Esophagus squamous epithelium (tissue), 5 donors: ENCODE measurements at regions not wholly inside any gene's neighbourhood (a gene's known extent, or its start where the extent isn't known, plus 50 kb on each side); places are given as distances from the start of the nearest gene placed in this dataset.

ENCODE experiments used
- DNase-seq: peaks from one replicate; lab custom pipeline; 2025; lab: John Stamatoyannopoulos, UW
- H3K27ac ChIP-seq, 4 donors: fragments of 200-600 bp; sonication (generic); one replicate each; pipeline ENCODE4 v1.5.1; 2016 to 2019; ENCODE audit warnings: mild to moderate bottlenecking in 1 of 4
- H3K27me3 ChIP-seq, 4 donors: fragments of 200-600 bp; sonication (generic); 1 replicate in 3 of 4; 2 replicates in 1 of 4; pipeline versions ENCODE4 v1.5.1 to v1.6.0; 2017 to 2021; ENCODE audit warnings: antibody characterized with exemption in 1 of 4
- H3K36me3 ChIP-seq, 3 donors: fragments of 200-600 bp; sonication (generic); one replicate each; pipeline ENCODE4 v1.5.1; 2016 to 2019
- H3K4me1 ChIP-seq, 3 donors: fragments of 200-600 bp; sonication (generic); one replicate each; pipeline ENCODE4 v1.5.1; 2017 to 2019
- H3K4me3 ChIP-seq, 4 donors: fragments of 200-600 bp; sonication (generic); 1 replicate in 3 of 4; 2 replicates in 1 of 4; pipeline ENCODE4 v1.5.1; 2016 to 2019; ENCODE audit warnings: mild to moderate bottlenecking in 2 of 4, moderate library complexity in 1 of 4
- H3K9me3 ChIP-seq, 3 donors: fragments of 200-600 bp; sonication (generic); one replicate each; pipeline ENCODE4 v1.5.1; 2016 to 2019
- POLR2A ChIP-seq, 4 donors: fragments of 450-650 bp; IDR thresholded peaks; one replicate each; pipeline ENCODE4 v1.6.1; 2017; ENCODE audit warnings: antibody characterized with exemption in 4 of 4, mild to moderate bottlenecking in 4 of 4, moderate library complexity in 3 of 4
- WGBS, 2 donors: methylation state at CpG; one replicate each; pipeline ENCODE4 v1.1.5; 2018; 5-methylcytosine and 5-hydroxymethylcytosine counted together
- intact Hi-C: fragments of 100-400 bp; cut with DNase I; formaldehyde crosslinking; loops from one replicate; pipeline ENCODE4 v1.15.0; 2022
- TF ChIP-seq, protein P1 (sequence below), 6 experiments: fragments of 450-650 bp in 4 of 6; fragments of 200-600 bp in 2 of 6; sonication (generic) in 2 of 6; IDR thresholded peaks; one replicate each; pipeline ENCODE4 v1.5.1; 2016 to 2019; ENCODE audit warnings: antibody characterized with exemption in 6 of 6, mild to moderate bottlenecking in 4 of 6, moderate library complexity in 4 of 6
- donor health status: DM: yes; HTN: yes; CAD: no.

DNA sequence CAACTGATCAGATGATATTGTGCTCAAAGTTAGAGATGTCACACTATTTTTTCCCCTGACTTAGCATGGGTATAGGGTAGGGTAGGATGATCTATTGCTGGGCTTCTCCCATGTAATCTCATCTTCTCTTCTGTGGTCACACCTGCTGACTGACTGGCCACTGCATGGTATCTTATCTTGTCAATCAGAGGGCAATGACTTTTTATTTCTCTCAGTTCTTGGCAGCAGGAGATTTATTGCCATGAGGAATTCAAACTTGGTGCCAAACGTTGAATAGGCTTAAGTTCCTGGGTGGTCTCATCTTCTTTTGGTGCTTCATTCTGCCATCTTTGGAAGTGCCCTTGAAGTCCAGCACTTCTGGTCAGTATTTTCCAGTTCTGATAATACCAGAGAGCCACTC, 226.4 kb upstream of the POGK start:
- Histone ChIP-seq H3K27ac (no peak overlapping the region), H3K27me3 (no peaks in the 10 kb centered on the region), H3K4me1 (no peaks in the 10 kb centered on the region), H3K36me3 (no peaks in the 10 kb centered on the region), H3K4me3 (no peak overlapping the region), H3K9me3 (no peaks in the 10 kb centered on the region)
- TF ChIP-seq POLR2A (IDR thresholded peaks at IDR 0.05): no peak
- WGBS, 2 donors: 13 to 27% methylated on average over 1 of the region's 1 CpG
- intact Hi-C loops: no loop called here
- DNase-seq: no peak

DNA sequence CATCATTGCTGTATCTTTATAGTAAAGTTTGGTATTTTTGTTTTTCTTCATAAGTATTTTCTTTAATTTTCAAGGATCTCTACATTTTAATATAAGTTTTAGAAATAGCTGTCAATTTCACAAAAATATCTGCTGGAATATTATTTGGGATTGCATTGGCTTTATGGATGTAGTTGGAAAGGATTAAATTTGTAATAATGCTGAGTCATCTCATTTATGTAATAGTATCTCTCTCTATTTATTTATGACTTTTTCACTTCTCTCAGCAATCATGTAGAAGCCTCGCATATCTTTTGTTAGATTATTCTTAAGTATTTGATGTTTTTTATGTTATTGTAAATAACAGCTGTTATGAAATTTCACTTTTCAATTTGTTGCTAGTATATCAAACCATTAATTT, 223.1 kb upstream of the POGK start:
- Histone ChIP-seq H3K4me3 (no peak overlapping the region), H3K36me3 (no peaks in the 10 kb centered on the region), H3K9me3 (no peaks in the 10 kb centered on the region), H3K27me3 (no peaks in the 10 kb centered on the region), H3K4me1 (no peaks in the 10 kb centered on the region), H3K27ac (no peak overlapping the region)
- no peak for DNase-seq
- TF ChIP-seq POLR2A (IDR thresholded peaks at IDR 0.05): no peak
- TF ChIP-seq, protein P1, sequence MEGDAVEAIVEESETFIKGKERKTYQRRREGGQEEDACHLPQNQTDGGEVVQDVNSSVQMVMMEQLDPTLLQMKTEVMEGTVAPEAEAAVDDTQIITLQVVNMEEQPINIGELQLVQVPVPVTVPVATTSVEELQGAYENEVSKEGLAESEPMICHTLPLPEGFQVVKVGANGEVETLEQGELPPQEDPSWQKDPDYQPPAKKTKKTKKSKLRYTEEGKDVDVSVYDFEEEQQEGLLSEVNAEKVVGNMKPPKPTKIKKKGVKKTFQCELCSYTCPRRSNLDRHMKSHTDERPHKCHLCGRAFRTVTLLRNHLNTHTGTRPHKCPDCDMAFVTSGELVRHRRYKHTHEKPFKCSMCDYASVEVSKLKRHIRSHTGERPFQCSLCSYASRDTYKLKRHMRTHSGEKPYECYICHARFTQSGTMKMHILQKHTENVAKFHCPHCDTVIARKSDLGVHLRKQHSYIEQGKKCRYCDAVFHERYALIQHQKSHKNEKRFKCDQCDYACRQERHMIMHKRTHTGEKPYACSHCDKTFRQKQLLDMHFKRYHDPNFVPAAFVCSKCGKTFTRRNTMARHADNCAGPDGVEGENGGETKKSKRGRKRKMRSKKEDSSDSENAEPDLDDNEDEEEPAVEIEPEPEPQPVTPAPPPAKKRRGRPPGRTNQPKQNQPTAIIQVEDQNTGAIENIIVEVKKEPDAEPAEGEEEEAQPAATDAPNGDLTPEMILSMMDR (IDR thresholded peaks at IDR 0.05): no peak
- intact Hi-C loops: no loop called here
- 31 to 53% methylated on average over 1 of the region's 1 CpG for WGBS, 2 donors

DNA sequence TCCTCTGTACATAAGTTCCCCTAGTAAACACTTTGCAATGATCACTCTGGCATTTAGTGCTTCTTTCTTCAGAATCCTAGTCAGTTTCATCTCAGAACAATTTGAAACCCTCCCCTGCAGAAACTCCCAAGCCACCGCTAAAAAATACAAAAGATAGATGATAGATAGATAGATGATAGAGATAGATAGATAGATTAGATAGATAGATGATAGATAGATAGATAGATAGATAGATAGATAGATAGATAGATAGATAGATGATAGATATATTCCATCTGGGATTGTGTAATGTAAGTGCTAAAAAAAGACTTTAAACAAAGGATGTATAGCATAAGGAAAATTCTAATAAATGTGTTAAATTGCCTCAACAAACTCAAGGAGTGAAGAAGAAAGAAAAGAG, 212.6 kb upstream of the POGK start:
- intact Hi-C loops: no loop called here
- no peak overlapping the region for H3K4me3 ChIP-seq
- no peak for TF ChIP-seq POLR2A (IDR thresholded peaks at IDR 0.05)
- TF ChIP-seq, protein P1 (IDR thresholded peaks at IDR 0.05): no peak
- 56 to 83% methylated on average over 1 of the region's 1 CpG for WGBS, 2 donors
- no peak overlapping the region for H3K27ac ChIP-seq
- H3K27me3 ChIP-seq: no peaks in the 10 kb centered on the region
- H3K9me3 ChIP-seq: no peaks in the 10 kb centered on the region
- no peaks in the 10 kb centered on the region for H3K36me3 ChIP-seq
- no peaks in the 10 kb centered on the region for H3K4me1 ChIP-seq
- no peak for DNase-seq

DNA sequence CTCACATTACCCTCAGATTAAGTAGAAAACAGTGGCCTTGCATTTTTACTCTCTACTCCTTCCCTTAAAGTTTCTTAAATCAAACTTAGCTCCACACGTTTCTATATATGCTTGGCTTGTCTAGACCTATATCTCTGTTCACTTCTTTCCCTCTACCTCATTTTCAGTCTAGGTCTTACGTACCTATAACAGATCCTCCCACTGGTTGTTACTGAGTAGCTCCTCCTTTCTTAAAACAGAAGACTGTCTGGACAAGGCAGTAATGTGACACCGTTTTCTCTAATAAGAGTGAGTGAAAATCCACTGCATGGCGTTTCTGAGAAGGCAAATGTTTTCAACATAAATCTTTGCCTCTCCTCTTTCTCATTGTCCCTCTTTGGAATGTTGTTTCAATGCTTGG, 211.7 kb upstream of the POGK start:
- Histone ChIP-seq H3K36me3 (no peaks in the 10 kb centered on the region), H3K27ac (no peak overlapping the region), H3K9me3 (no peaks in the 10 kb centered on the region), H3K4me3 (no peak overlapping the region), H3K27me3 (no peaks in the 10 kb centered on the region), H3K4me1 (no peaks in the 10 kb centered on the region)
- no peak for DNase-seq
- intact Hi-C loops: no loop called here
- WGBS, 2 donors: 27 to 39% methylated on average over 3 of the region's 4 CpGs
- TF ChIP-seq, protein P1 (IDR thresholded peaks at IDR 0.05): no peak
- no peak for TF ChIP-seq POLR2A (IDR thresholded peaks at IDR 0.05)

DNA sequence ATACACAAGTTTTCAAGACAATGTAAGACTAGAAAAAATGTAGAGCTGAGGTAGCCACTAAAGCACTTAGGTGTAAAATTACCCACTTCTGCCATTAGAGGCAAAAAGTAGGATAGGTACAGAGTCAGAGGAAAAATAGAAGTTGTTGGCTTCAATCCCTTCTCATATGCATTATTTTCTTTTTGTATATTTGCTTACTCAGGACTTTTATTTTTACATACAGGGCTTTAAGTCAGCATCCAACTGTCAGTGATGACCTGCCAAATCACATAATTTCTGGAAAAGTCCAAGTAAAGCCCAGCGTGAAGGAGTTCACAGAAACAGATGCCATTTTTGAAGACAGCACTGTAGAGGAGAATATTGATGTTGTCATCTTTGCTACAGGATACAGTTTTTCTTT, 211.0 kb upstream of the POGK start:
- DNase-seq: no peak
- no peaks in the 10 kb centered on the region for H3K27me3 ChIP-seq
- no peaks in the 10 kb centered on the region for H3K9me3 ChIP-seq
- no peak overlapping the region for H3K27ac ChIP-seq
- WGBS, 2 donors: 50 to 52% methylated on average over 1 of the region's 1 CpG
- H3K4me1 ChIP-seq: no peaks in the 10 kb centered on the region
- H3K36me3 ChIP-seq: no peaks in the 10 kb centered on the region
- intact Hi-C loops: no loop called here
- H3K4me3 ChIP-seq: no peak overlapping the region
- no peak for TF ChIP-seq POLR2A (IDR thresholded peaks at IDR 0.05)
- TF ChIP-seq, protein P1 (IDR thresholded peaks at IDR 0.05): no peak

DNA sequence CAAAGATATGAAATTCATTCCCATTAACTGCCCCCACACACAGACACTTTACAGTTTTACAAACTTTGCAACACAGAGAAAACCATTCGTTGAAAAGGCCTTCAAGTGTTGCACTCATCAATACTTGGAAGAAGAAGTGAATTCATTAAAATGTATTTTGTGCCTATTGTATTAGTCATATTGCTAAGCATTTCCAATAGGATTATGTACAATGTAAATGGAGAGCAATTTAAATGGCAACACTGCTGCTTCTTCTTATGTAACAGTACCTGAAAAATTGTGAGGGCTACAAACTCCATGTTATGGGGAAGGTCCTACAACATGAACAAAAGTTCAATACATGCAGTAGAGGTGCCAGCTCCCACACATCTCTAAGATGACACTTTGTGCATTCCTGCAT, 209.3 kb upstream of the POGK start:
- 48 to 50% methylated on average over 1 of the region's 1 CpG for WGBS, 2 donors
- Histone ChIP-seq H3K36me3 (no peaks in the 10 kb centered on the region), H3K4me3 (no peak overlapping the region), H3K27me3 (no peaks in the 10 kb centered on the region), H3K9me3 (no peaks in the 10 kb centered on the region), H3K27ac (no peak overlapping the region), H3K4me1 (no peaks in the 10 kb centered on the region)
- DNase-seq: no peak
- intact Hi-C loops: no loop called here
- TF ChIP-seq, protein P1 (IDR thresholded peaks at IDR 0.05): no peak
- TF ChIP-seq POLR2A (IDR thresholded peaks at IDR 0.05): no peak
